ENCODE measurements at regions not wholly inside any gene's neighbourhood (a gene's known extent, or its start where the extent isn't known, plus 50 kb on each side); places are given as distances from the start of the nearest gene placed in this dataset.

DNA sequence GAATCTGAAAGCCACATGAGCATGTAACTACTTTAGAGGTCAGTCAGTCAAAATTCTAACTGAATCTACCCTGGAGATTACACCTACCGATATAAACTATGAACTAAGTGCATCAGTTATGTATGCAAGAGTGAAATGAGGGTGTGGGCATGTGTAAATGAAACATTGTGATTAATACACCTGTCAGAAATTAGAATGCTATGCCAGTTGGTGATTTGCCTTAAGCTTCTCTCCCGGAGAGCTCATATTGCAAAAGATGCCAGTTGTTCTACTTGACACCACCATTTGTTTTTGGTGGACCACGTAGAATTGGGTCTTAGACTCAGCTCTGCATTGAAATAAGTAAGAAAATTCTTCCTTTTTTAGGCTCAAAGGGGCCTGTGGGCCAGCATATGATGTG is 91.0 kb upstream of the KBTBD8 start:
- no peak for TF ChIP-seq RCOR1 (IDR thresholded peaks at IDR 0.05; ENCODE audit: borderline replicate concordance in 1 of 2, low read depth in 2 of 2, low read length in 2 of 2)
- TF ChIP-seq, protein P1, sequence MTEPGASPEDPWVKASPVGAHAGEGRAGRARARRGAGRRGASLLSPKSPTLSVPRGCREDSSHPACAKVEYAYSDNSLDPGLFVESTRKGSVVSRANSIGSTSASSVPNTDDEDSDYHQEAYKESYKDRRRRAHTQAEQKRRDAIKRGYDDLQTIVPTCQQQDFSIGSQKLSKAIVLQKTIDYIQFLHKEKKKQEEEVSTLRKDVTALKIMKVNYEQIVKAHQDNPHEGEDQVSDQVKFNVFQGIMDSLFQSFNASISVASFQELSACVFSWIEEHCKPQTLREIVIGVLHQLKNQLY (CRISPR knock-in tag; conservative IDR thresholded peaks at IDR 0.05), result no peak
- no peak for TF ChIP-seq GABPA (tag; conservative IDR thresholded peaks at IDR 0.05; ENCODE audit: low read depth)
- TF ChIP-seq FOSL1 (tag; conservative IDR thresholded peaks at IDR 0.05), result no peak
- TF ChIP-seq, protein P2, sequence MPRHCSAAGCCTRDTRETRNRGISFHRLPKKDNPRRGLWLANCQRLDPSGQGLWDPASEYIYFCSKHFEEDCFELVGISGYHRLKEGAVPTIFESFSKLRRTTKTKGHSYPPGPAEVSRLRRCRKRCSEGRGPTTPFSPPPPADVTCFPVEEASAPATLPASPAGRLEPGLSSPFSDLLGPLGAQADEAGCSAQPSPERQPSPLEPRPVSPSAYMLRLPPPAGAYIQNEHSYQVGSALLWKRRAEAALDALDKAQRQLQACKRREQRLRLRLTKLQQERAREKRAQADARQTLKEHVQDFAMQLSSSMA (CRISPR knock-in tag; IDR thresholded peaks at IDR 0.05), result no peak
- TF ChIP-seq, protein P3, sequence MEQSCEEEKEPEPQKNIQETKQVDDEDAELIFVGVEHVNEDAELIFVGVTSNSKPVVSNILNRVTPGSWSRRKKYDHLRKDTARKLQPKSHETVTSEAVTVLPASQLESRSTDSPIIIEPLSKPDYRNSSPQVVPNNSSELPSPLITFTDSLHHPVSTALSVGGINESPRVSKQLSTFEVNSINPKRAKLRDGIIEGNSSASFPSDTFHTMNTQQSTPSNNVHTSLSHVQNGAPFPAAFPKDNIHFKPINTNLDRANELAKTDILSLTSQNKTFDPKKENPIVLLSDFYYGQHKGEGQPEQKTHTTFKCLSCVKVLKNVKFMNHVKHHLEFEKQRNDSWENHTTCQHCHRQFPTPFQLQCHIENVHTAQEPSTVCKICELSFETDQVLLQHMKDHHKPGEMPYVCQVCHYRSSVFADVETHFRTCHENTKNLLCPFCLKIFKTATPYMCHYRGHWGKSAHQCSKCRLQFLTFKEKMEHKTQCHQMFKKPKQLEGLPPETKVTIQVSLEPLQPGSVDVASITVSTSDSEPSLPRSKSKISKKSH (CRISPR knock-in tag; IDR thresholded peaks at IDR 0.05), result no peak
- TF ChIP-seq, protein P4, sequence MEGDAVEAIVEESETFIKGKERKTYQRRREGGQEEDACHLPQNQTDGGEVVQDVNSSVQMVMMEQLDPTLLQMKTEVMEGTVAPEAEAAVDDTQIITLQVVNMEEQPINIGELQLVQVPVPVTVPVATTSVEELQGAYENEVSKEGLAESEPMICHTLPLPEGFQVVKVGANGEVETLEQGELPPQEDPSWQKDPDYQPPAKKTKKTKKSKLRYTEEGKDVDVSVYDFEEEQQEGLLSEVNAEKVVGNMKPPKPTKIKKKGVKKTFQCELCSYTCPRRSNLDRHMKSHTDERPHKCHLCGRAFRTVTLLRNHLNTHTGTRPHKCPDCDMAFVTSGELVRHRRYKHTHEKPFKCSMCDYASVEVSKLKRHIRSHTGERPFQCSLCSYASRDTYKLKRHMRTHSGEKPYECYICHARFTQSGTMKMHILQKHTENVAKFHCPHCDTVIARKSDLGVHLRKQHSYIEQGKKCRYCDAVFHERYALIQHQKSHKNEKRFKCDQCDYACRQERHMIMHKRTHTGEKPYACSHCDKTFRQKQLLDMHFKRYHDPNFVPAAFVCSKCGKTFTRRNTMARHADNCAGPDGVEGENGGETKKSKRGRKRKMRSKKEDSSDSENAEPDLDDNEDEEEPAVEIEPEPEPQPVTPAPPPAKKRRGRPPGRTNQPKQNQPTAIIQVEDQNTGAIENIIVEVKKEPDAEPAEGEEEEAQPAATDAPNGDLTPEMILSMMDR (IDR thresholded peaks at IDR 0.05 in 2 of 3, conservative IDR thresholded peaks at IDR 0.05 in 1 of 3; ENCODE audit: insufficient read depth in 2 of 3, low read depth in 1 of 3, low read length in 3 of 3), result no peak
- TF ChIP-seq RAD21 (CRISPR knock-in tag; conservative IDR thresholded peaks at IDR 0.05 in 1 of 2, IDR thresholded peaks at IDR 0.05 in 1 of 2), result no peak
